Jurkat, Clone E6-1 (cell line): ENCODE measurements at regions not wholly inside any gene's neighbourhood (a gene's known extent, or its start where the extent isn't known, plus 50 kb on each side); places are given as distances from the start of the nearest gene placed in this dataset.
"Not testable (repeated sequence)": the region's sequence is repeated elsewhere in the genome, so short reads cannot be mapped to it uniquely, and the experiment has no call there.

Experiments used
- DNase-seq: peaks from one replicate; pipeline ENCODE4 v3.0.0-alpha.2; 2011; ENCODE audit warnings: low read depth, low spot score
- H3K4me3 ChIP-seq: 2 replicates; pipeline ENCODE4 v1.5.1; 2011; ENCODE audit warnings: mild to moderate bottlenecking, low read length, control low read depth, moderate library complexity

GRCh38 chr2:242079792-242080191 is 210.3 kb downstream of the RTP5 start:
- DNase-seq, result not testable (repeated sequence)

DNA sequence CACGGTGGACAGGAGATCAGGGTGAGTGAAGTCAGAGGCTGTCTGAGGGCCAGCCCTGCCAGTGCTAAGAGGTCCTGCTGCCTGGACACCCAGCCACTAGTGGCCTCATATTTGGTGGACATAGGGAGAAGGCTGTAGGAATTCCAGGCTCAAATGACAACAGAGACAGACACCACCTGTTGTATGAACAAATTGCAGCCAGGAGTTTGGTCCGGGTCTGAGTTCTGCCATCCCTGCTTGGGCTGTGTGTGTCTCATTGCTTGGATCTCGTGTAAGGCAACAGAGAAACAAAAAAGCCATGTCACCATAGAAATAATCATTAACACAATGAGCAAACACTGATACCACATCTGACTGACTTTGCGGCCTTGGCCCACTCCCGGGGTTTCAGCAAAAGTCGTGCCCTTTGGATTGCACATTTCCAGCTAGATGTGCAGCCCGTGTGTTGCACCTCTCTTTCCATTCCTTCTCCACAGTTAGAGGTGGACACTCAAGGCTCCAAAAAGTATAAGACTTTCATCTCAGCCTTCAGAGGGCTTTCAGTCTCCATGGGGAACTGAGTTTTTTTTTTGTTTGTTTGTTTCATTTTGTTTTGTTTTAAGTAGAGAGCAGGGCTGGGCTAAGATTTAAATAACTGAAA is 211.2 kb downstream of the RTP5 start:
- not testable (repeated sequence) for H3K4me3 ChIP-seq, DNase-seq

More at GRCh38 chr2:242079792-242080191, 210.3 kb downstream of the RTP5 start:
- not testable (repeated sequence) for H3K4me3 ChIP-seq

DNA sequence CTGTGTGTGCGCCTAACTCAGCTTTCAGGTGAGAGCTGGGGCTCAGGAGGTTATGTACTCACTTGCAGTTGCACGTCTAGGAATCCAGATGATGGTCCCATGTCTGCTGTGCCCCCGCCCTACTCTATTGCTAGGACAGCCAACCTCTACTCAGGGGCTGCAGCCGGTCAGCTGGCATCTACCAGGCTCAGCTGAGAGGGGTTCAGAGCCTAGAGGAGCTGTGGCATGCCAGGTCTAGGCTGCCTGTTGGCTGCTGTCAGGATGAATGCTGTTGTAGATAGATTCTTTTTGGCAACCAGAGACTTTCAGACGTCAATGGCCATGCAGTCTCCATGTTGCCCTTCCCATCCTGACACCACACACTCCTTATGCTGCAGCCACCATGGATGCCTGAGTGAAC is 214.5 kb downstream of the RTP5 start:
- H3K4me3 ChIP-seq, DNase-seq: not testable (repeated sequence)

GRCh38 chr2:242085024-242085674 is 215.6 kb downstream of the RTP5 start:
- DNase-seq, result not testable (repeated sequence)

GRCh38 chr2:242085941-242086621 is 216.6 kb downstream of the RTP5 start:
- peak overlapping the region; percentile 13; the same call in 1 of the 2 replicates for H3K4me3 ChIP-seq
- peak; percentile 12 for DNase-seq

More at GRCh38 chr2:242085024-242085674, 215.6 kb downstream of the RTP5 start:
- not testable (repeated sequence) for H3K4me3 ChIP-seq

GRCh38 chr2:242088044-242088443 is 218.5 kb downstream of the RTP5 start:
- peak overlapping the region; percentile 49 for H3K4me3 ChIP-seq
- not testable (repeated sequence) for DNase-seq

DNA sequence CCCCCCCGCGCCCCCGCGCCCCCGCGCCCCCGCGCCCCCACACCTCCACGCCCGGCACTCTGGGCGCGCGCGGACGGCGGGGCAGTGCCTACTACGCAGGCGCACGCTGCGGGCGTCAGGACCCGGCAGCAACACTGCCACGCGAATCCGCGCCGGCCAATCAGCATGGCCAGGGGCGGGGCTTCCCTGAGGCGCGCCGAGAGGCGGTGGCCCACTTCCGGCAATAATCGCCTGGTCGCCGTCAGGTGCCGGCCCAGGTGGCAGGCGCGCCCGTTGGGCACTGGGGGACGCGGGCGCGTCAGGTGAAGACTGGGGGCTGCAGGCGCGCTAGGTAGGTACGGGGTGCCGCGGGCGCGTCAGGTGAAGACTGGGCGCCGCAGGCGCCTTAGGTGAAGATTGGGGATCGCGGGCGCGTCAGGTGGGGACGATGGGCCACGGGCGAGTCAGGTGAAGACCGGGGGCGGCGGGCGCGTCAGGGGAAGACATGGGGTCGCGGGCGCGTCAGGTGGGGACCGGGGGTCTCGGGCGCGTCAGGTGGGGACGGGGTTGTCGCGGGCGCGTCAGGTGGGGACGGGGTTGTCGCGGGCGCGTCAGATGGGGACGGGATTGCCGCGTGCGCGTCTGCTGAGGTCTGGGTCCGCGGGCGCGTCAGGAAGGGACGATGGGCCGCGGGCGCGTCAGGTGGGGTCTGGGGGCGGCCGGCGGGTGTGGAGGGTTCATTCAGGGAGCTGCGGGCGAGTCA is 219.1 kb downstream of the RTP5 start:
- peak overlapping the region; percentile 64 for H3K4me3 ChIP-seq
- DNase-seq, result peak; percentile 78

GRCh38 chr2:242089213-242089549 is 219.7 kb downstream of the RTP5 start:
- peak overlapping the region; percentile 64 for H3K4me3 ChIP-seq
- DNase-seq, result not testable (repeated sequence)

- H3K4me3 ChIP-seq, DNase-seq: not testable (repeated sequence)
Observed at GRCh38 chr2:242097278-242097677, 227.7 kb downstream of the RTP5 start.

GRCh38 chr2:242098034-242098433 is 228.5 kb downstream of the RTP5 start:
- no peak overlapping the region for H3K4me3 ChIP-seq
- no peak for DNase-seq

- H3K4me3 ChIP-seq, result no peak overlapping the region
- DNase-seq, result no peak
Observed at GRCh38 chr2:242098445-242099128, 229.1 kb downstream of the RTP5 start.

DNA sequence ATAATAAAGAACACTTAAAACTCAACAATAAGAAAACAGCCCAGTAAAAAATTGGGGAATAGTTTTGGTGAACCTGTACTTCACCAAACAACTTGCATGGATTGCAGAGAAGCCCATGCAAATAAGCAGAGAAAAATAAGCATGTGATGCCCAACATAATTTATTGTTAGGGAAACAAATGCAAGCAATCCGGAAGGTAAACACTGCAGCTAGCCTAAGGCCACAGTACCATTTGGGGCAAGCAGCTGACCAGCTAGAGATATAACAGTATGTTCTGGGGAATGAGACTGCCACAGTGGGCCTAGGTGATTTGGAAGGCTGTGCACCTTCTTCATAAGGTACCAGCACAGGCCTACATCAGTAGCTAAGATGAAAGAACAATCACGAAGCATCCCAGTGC is 233.6 kb downstream of the RTP5 start:
- H3K4me3 ChIP-seq, DNase-seq: not testable (repeated sequence)

GRCh38 chr2:242104202-242104956 is 234.8 kb downstream of the RTP5 start:
- H3K4me3 ChIP-seq, DNase-seq: not testable (repeated sequence)

- not testable (repeated sequence) for H3K4me3 ChIP-seq, DNase-seq
Observed at GRCh38 chr2:242107065-242107464, 237.5 kb downstream of the RTP5 start.

- DNase-seq, H3K4me3 ChIP-seq: not testable (repeated sequence)
Observed at GRCh38 chr2:242108797-242109500, 239.4 kb downstream of the RTP5 start.

GRCh38 chr2:242109819-242110218 is 240.3 kb downstream of the RTP5 start:
- not testable (repeated sequence) for H3K4me3 ChIP-seq, DNase-seq

GRCh38 chr2:242111954-242112353 is 242.4 kb downstream of the RTP5 start:
- not testable (repeated sequence) for H3K4me3 ChIP-seq, DNase-seq

- DNase-seq, H3K4me3 ChIP-seq: not testable (repeated sequence)
Observed at GRCh38 chr2:242113492-242113891, 244.0 kb downstream of the RTP5 start.
